ENCODE measurements at regions not wholly inside any gene's neighbourhood (a gene's known extent, or its start where the extent isn't known, plus 50 kb on each side); places are given as distances from the start of the nearest gene placed in this dataset.

- no peaks in the 10 kb centered on the region for H3K9me3 ChIP-seq (replicated peaks in 1 of 3)
- no peaks in the 10 kb centered on the region for H3K4me1 ChIP-seq (replicated peaks in 1 of 2)
- H3K4me3 ChIP-seq = no peak overlapping the region
- no peak for DNase-seq
- no peak overlapping the region for H3K27ac ChIP-seq
- no peaks in the 10 kb centered on the region for H3K36me3 ChIP-seq (replicated peaks in 1 of 2)
- TF ChIP-seq CTCF (IDR thresholded peaks at IDR 0.05) = no peak
- intact Hi-C loops (cut with DNase I) = no loop called here
- peaks cover 4% of the 10 kb centered on the region for H3K27me3 ChIP-seq
- 61 to 66% (median 62%) methylated on average over 5 of the region's 5 CpGs for WGBS, 4 donors
Measured at GRCh38 chr1:90200646-90201205, 205.8 kb downstream of the ZNF326 start.

- no peaks in the 10 kb centered on the region for H3K36me3 ChIP-seq (replicated peaks in 1 of 2)
Measured at GRCh38 chr1:90198616-90199332, 203.9 kb downstream of the ZNF326 start.

GRCh38 chr1:90193116-90193515 lies 198.2 kb downstream of the ZNF326 start:
- H3K9me3 ChIP-seq (replicated peaks in 1 of 3) = no peaks in the 10 kb centered on the region
- DNase-seq = no peak
- no peaks in the 10 kb centered on the region for H3K4me1 ChIP-seq (replicated peaks in 1 of 2)
- intact Hi-C loops (cut with DNase I) = no loop called here
- TF ChIP-seq POLR2A (IDR thresholded peaks at IDR 0.05) (no peak), CTCF (IDR thresholded peaks at IDR 0.05) (no peak)
- H3K36me3 ChIP-seq (replicated peaks in 1 of 2) = no peaks in the 10 kb centered on the region
- no peaks in the 10 kb centered on the region for H3K27me3 ChIP-seq
- no peak overlapping the region for H3K27ac ChIP-seq
- 63 to 87% (median 80%) methylated on average over 6 of the region's 6 CpGs for WGBS, 4 donors
- no peak overlapping the region for H3K4me3 ChIP-seq

More at GRCh38 chr1:90198616-90199332, 203.9 kb downstream of the ZNF326 start:
- H3K9me3 ChIP-seq (replicated peaks in 1 of 3) = no peaks in the 10 kb centered on the region
- WGBS, 4 donors = 42 to 59% (median 48%) methylated on average over 11 to 13 of the region's 13 CpGs
- H3K4me3 ChIP-seq = no peak overlapping the region
- peaks cover 4% of the 10 kb centered on the region for H3K27me3 ChIP-seq
- no peak overlapping the region for H3K27ac ChIP-seq
- TF ChIP-seq POLR2A (IDR thresholded peaks at IDR 0.05) (no peak), CTCF (IDR thresholded peaks at IDR 0.05) (no peak)
- intact Hi-C loops (cut with DNase I) = no loop called here
- no peaks in the 10 kb centered on the region for H3K4me1 ChIP-seq (replicated peaks in 1 of 2)
- DNase-seq = no peak

- Histone ChIP-seq H3K4me1 (replicated peaks in 1 of 2) (no peaks in the 10 kb centered on the region), H3K4me3 (no peak overlapping the region), H3K27me3 (no peaks in the 10 kb centered on the region), H3K27ac (no peak overlapping the region), H3K36me3 (replicated peaks in 1 of 2) (no peaks in the 10 kb centered on the region), H3K9me3 (replicated peaks in 1 of 3) (no peaks in the 10 kb centered on the region)
- 70 to 79% (median 75%) methylated on average over 2 of the region's 2 CpGs for WGBS, 4 donors
- no peak for DNase-seq
- TF ChIP-seq POLR2A (IDR thresholded peaks at IDR 0.05) (no peak), CTCF (IDR thresholded peaks at IDR 0.05) (no peak)
- intact Hi-C loops (cut with DNase I) = no loop called here
Measured at GRCh38 chr1:90192408-90192807, 197.5 kb downstream of the ZNF326 start.

Data from adrenal gland (tissue), 9 donors.